HUES6 (cell line): ENCODE measurements at regions not wholly inside any gene's neighbourhood (a gene's known extent, or its start where the extent isn't known, plus 50 kb on each side); places are given as distances from the start of the nearest gene placed in this dataset.
"Not testable (repeated sequence)": the region's sequence is repeated elsewhere in the genome, so short reads cannot be mapped to it uniquely, and the experiment has no call there.

Source experiments
- H3K27ac ChIP-seq: 2 replicates; pipeline ENCODE4 v1.7.0; 2013; ENCODE audit warnings: low read depth, mild to moderate bottlenecking, low read length, inconsistent platforms
- H3K27me3 ChIP-seq: 2 replicates; pipeline ENCODE4 v1.6.1; 2013; ENCODE audit warnings: low read length; ENCODE audit not compliant: control insufficient read depth, insufficient read depth
- H3K36me3 ChIP-seq: 2 replicates; pipeline ENCODE4 v1.6.1; 2013; ENCODE audit warnings: low read length; ENCODE audit not compliant: control insufficient read depth, insufficient read depth
- H3K4me1 ChIP-seq: 2 replicates; pipeline ENCODE4 v1.6.1; 2013; ENCODE audit warnings: low read length; ENCODE audit not compliant: control insufficient read depth, insufficient read depth
- H3K4me3 ChIP-seq: 2 replicates; pipeline ENCODE4 v1.5.1; 2013; ENCODE audit warnings: low read depth, low read length
- H3K9ac ChIP-seq: one replicate; pipeline ENCODE4 v1.6.1; 2013; ENCODE audit warnings: mild to moderate bottlenecking, low read length
- H3K9me3 ChIP-seq: 2 replicates; pipeline ENCODE4 v1.6.1; 2013; ENCODE audit warnings: low read depth, low read length; ENCODE audit not compliant: control insufficient read depth, insufficient read depth

DNA sequence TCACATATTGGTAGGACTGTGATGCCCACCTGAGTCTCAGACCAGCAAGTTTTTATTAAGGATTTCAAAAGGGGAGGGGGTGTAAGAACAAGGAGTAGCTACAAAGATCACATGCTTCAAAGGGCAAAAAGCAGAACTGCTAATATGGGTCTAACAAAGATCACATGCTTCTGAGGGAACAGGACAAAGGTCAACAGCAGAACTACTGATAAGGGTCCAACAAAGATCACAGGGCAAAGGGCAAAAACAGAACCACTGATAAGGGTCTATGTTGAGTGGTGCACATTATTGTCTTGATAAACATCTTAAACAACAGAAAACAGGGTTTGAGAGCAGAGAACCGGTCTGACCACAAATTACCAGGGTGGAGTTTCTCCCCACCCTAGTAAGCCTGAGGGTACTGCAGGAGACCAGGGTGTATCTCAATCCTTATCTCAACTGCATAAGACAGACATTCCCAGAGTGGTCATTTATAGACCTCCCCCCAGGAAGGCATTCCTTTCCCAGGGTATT lies 214.5 kb upstream of the CHD1 start:
- H3K36me3 ChIP-seq, H3K4me1 ChIP-seq, H3K9ac ChIP-seq, H3K27me3 ChIP-seq, H3K4me3 ChIP-seq, H3K27ac ChIP-seq: not testable (repeated sequence)
- H3K9me3 ChIP-seq = peaks cover 16% of the 10 kb centered on the region; the same call in 1 of the 2 replicates

DNA sequence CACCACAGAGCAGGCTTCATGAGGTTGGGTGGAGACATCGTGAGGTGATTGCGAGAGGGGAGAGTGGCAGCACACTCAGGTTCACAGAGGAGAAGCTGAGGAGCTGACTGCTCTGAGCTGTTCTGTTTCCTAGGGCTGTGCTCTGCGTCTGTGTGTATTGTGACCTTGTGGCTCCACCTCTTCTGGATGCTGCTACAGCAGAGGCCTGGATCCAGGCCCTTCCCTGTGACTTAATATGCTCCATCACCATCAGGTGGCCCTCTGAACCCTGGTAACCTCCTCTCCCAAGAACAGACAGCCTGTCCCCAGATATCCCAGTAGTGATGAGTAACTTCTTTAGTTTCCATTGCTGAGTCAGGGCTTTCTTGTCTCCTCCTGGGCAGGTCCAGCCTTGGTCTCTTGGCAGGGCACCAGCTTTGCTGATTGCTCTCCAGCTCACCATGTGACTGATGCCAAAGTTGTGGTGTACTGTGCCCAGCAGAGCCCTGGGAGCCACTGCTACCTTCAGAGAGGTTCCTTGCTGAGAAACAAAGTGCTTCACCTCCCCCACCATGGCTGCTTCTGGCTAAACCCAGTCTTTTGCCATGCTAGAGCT lies 212.8 kb upstream of the CHD1 start:
- Histone ChIP-seq H3K4me1 (no peaks in the 10 kb centered on the region), H3K36me3 (no peaks in the 10 kb centered on the region), H3K4me3 (no peak overlapping the region), H3K9me3 (peaks cover 16% of the 10 kb centered on the region; the same call in 1 of the 2 replicates), H3K27me3 (no peaks in the 10 kb centered on the region), H3K27ac (no peak overlapping the region), H3K9ac (no peak overlapping the region)

DNA sequence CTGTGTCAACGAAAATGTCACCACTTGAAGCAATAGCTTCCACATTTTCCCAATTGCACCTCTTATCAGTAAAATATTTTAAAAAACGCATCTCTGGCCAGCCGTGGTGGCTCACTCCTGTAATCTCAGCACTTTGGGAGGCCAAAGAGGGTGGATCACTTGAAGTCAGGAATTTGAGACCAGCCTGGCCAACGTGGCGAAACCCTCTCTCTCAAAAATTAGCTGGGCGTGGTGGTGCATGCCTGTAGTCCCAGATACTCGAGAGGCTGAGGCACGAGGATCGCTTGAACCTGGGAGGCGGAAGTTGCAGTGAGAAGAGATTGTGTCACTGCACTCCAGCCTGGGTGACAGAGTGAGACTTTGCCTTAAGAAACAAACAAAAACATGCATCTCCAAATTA lies 210.1 kb upstream of the CHD1 start:
- peaks cover 4% of the 10 kb centered on the region; the same call in 1 of the 2 replicates for H3K9me3 ChIP-seq
- H3K36me3 ChIP-seq = no peaks in the 10 kb centered on the region
- H3K27ac ChIP-seq = no peak overlapping the region
- H3K4me1 ChIP-seq = no peaks in the 10 kb centered on the region
- no peak overlapping the region for H3K4me3 ChIP-seq
- H3K9ac ChIP-seq = no peak overlapping the region
- H3K27me3 ChIP-seq = no peaks in the 10 kb centered on the region

DNA sequence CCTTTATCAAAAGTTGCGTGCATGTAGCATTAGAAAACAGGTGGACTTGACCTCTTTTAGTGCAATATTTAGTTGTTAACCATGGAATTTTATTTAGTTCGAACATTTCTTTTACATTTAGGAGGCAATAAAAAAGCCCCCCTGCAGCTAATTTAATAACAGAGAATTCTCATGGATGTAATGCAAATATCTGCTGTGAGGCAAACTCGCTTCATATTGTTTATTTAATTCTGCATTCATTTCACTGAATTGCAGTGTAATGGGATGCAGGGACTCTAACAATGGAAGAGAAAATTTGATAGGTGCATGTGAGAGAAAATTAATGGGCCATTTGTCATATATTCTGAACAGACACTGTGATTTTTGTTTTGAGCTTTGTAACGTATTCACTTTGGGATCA lies 205.1 kb upstream of the CHD1 start:
- Histone ChIP-seq H3K4me3 (no peak overlapping the region), H3K27me3 (no peaks in the 10 kb centered on the region), H3K36me3 (no peaks in the 10 kb centered on the region)

DNA sequence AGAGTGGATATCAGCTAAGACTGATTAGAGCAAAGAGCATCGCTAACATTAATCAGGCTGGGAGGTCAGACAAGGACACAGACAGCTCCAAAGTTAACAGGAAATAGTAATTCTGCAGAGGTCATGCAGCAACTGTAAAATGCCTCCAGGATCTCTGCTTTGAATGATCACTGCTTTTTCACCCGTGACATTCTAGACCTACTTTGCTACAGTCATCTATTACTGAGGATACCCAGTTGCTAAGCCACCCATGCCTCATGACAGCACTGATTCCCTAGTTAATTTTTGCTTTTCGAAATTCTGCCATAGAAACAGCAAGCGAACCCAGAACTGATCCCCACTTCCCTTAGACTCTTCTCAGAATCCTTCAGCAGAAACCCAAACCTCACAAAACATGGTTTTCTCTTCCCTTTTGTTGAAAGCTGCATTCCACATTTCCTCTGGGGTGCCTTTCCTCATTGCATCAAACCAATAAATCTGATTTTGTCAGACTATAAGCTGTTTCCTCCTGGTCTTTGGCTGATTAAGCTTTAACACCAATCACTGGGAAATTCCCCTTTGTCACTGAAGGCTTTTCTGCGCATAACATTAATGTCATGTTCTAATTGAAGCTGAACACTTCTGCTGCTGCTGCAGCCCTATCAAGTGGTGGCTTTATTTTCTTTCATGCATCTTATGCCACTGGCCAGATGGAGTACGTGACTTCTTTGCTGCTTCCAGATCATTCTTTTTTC lies 201.1 kb upstream of the CHD1 start:
- Histone ChIP-seq H3K27me3 (no peaks in the 10 kb centered on the region), H3K27ac (no peak overlapping the region), H3K4me1 (no peaks in the 10 kb centered on the region), H3K36me3 (no peaks in the 10 kb centered on the region), H3K9me3 (no peaks in the 10 kb centered on the region), H3K4me3 (no peak overlapping the region), H3K9ac (no peak overlapping the region)

More for the DNA sequence above, 205.1 kb upstream of the CHD1 start:
- no peaks in the 10 kb centered on the region for H3K4me1 ChIP-seq
- no peak overlapping the region for H3K27ac ChIP-seq
- H3K9me3 ChIP-seq = no peaks in the 10 kb centered on the region
- H3K9ac ChIP-seq = no peak overlapping the region

DNA sequence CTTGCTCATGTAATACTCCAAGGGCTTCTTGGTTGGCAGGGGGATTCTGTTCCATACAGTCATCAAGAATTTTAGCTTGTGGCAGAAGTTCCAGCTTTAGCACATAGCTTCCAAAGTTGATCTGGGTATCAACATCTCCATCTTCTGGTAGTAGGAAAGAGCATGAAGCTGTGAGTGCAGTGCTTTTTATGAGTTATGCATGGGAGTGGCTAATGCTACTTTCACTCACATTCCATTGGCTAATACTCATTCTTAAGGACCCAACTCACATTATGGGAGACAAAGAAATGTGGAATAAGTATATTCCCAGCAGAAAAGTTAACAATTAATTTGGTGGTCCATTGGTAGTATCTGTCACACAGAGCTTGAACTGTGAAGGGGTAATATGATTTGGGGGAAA lies 194.2 kb upstream of the CHD1 start:
- H3K27ac ChIP-seq = no peak overlapping the region
- H3K4me3 ChIP-seq = no peak overlapping the region
- H3K9ac ChIP-seq = no peak overlapping the region
- no peaks in the 10 kb centered on the region for H3K9me3 ChIP-seq
- H3K4me1 ChIP-seq = no peaks in the 10 kb centered on the region
- H3K27me3 ChIP-seq = no peaks in the 10 kb centered on the region
- H3K36me3 ChIP-seq = no peaks in the 10 kb centered on the region

DNA sequence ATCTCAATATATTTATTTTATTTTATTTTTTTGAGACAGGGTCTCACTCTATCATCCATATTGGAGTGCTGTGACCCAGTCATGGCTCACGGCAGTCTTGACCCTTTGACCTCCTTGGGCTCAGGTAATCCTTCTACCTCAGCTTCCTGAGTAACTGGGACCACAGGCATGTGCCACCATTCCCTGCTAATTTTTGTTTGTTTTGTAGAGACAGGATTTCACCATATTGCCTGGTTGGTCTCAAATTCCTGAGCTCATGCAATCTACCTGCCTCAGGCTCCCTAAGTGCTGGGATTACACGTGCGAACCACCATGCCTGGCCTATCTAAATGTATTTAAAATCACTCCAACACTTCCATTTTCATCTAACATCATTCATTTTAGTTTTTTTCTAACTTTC lies 190.5 kb upstream of the CHD1 start:
- Histone ChIP-seq H3K9ac (no peak overlapping the region), H3K36me3 (no peaks in the 10 kb centered on the region), H3K4me3 (no peak overlapping the region), H3K27ac (no peak overlapping the region), H3K9me3 (no peaks in the 10 kb centered on the region), H3K27me3 (no peaks in the 10 kb centered on the region), H3K4me1 (no peaks in the 10 kb centered on the region)

GRCh38 chr5:99116526-99116925 lies 187.7 kb upstream of the CHD1 start:
- no peak overlapping the region for H3K4me3 ChIP-seq

GRCh38 chr5:99109894-99110293 lies 181.1 kb upstream of the CHD1 start:
- H3K9ac ChIP-seq = no peak overlapping the region
- H3K9me3 ChIP-seq = no peaks in the 10 kb centered on the region
- no peak overlapping the region for H3K27ac ChIP-seq
- no peaks in the 10 kb centered on the region for H3K36me3 ChIP-seq
- H3K4me1 ChIP-seq = no peaks in the 10 kb centered on the region
- H3K4me3 ChIP-seq = no peak overlapping the region
- H3K27me3 ChIP-seq = no peaks in the 10 kb centered on the region

More at GRCh38 chr5:99116526-99116925, 187.7 kb upstream of the CHD1 start:
- Histone ChIP-seq H3K36me3 (no peaks in the 10 kb centered on the region), H3K27me3 (no peaks in the 10 kb centered on the region), H3K9ac (no peak overlapping the region), H3K9me3 (no peaks in the 10 kb centered on the region), H3K27ac (no peak overlapping the region), H3K4me1 (no peaks in the 10 kb centered on the region)

GRCh38 chr5:99105216-99105615 lies 176.4 kb upstream of the CHD1 start:
- no peaks in the 10 kb centered on the region for H3K4me1 ChIP-seq
- no peak overlapping the region for H3K27ac ChIP-seq
- H3K36me3 ChIP-seq = no peaks in the 10 kb centered on the region
- H3K9ac ChIP-seq = no peak overlapping the region
- H3K9me3 ChIP-seq = no peaks in the 10 kb centered on the region
- H3K27me3 ChIP-seq = no peaks in the 10 kb centered on the region
- H3K4me3 ChIP-seq = no peak overlapping the region

- Histone ChIP-seq H3K4me3 (no peak overlapping the region), H3K9me3 (no peaks in the 10 kb centered on the region), H3K27ac (no peak overlapping the region), H3K36me3 (no peaks in the 10 kb centered on the region), H3K27me3 (no peaks in the 10 kb centered on the region), H3K9ac (no peak overlapping the region), H3K4me1 (no peaks in the 10 kb centered on the region)
Observed at GRCh38 chr5:99104538-99105132, 175.8 kb upstream of the CHD1 start.
